ENCODE measurements at regions not wholly inside any gene's neighbourhood (a gene's known extent, or its start where the extent isn't known, plus 50 kb on each side); places are given as distances from the start of the nearest gene placed in this dataset.

GRCh38 chr6:22349051-22349450, 52.2 kb upstream of the PRL start:
- Histone ChIP-seq H3K9me2 (no peaks in the 10 kb centered on the region), H3K4me3 (ENCODE audit: low read depth in 2 of 2, low read length in 1 of 2) (no peak overlapping the region), H3K27ac (ENCODE audit: low read depth in 2 of 2, low read length in 1 of 2) (no peak overlapping the region; a peak in 1 of 4 replicates), H3K4me2 (no peak overlapping the region), H2AFZ (ENCODE audit: low read depth) (no peak overlapping the region), H4K20me1 (ENCODE audit: insufficient read depth) (no peaks in the 10 kb centered on the region), H3K27me3 (ENCODE audit: insufficient read depth) (no peaks in the 10 kb centered on the region), H3K9me3 (no peaks in the 10 kb centered on the region), H3K79me2 (ENCODE audit: insufficient read depth) (no peaks in the 10 kb centered on the region), H3K4me1 (ENCODE audit: control insufficient read depth in 1 of 2, insufficient read depth in 2 of 2, low read depth in 1 of 2, low read length in 1 of 2) (peaks cover 4 to 10% of the 10 kb centered on the region in 2 experiments), H3K36me3 (replicated peaks in 1 of 2; ENCODE audit: control insufficient read depth in 1 of 2, insufficient read depth in 2 of 2, low read length in 1 of 2) (no peaks in the 10 kb centered on the region), H3K9ac (no peak overlapping the region), H3F3A (replicated peaks; ENCODE audit: insufficient read depth) (no peaks in the 10 kb centered on the region)
- POLR2A ChIA-PET = no interaction called here
- DNase-seq = no peak
- no peak for TF ChIP-seq NFIC (IDR thresholded peaks at IDR 0.05; ENCODE audit: borderline replicate concordance)
- no peak for TF ChIP-seq CTCF (IDR thresholded peaks at IDR 0.05)
- TF ChIP-seq PBX3 (IDR thresholded peaks at IDR 0.05) = no peak
- TF ChIP-seq MAX (IDR thresholded peaks at IDR 0.05; ENCODE audit: low read depth) = no peak
- no peak for TF ChIP-seq NRF1 (IDR thresholded peaks at IDR 0.05; ENCODE audit: low read depth, low read length)
- TF ChIP-seq MEF2A (IDR thresholded peaks at IDR 0.05; ENCODE audit: borderline replicate concordance, low read depth) = no peak
- TF ChIP-seq RAD21 (IDR thresholded peaks at IDR 0.05; ENCODE audit: low read length) = no peak
- TF ChIP-seq JUND (IDR thresholded peaks at IDR 0.05) = no peak
- TF ChIP-seq GABPA (IDR thresholded peaks at IDR 0.05; ENCODE audit: low read depth) = no peak
- TF ChIP-seq EZH2phosphoT487 (IDR thresholded peaks at IDR 0.05; ENCODE audit: borderline replicate concordance, low read depth) = no peak
- CTCF ChIA-PET = interaction anchor here (1.4 kb wide), 1 partner anchor 15 kb away, joined by 4 read pairs; no protein-coding TSS in a partner anchor
- WGBS (ENCODE audit: low lambda C conversion rate) = 98% methylated on average over 11 of the region's 13 CpGs

- no peaks in the 10 kb centered on the region for H3K27me3 ChIP-seq (ENCODE audit: insufficient read depth)
- H3F3A ChIP-seq (replicated peaks; ENCODE audit: insufficient read depth) = no peaks in the 10 kb centered on the region
- H3K79me2 ChIP-seq (ENCODE audit: insufficient read depth) = no peaks in the 10 kb centered on the region
- TF ChIP-seq MXI1 (IDR thresholded peaks at IDR 0.05; ENCODE audit: low read depth, low read length) (no peak), MEF2A (IDR thresholded peaks at IDR 0.05; ENCODE audit: borderline replicate concordance, low read depth) (peak; percentile 26; the same call in 1 of the 2 replicates)
- no peak overlapping the region for H3K4me3 ChIP-seq (ENCODE audit: low read depth in 2 of 2, low read length in 1 of 2)
- H3K36me3 ChIP-seq (replicated peaks in 1 of 2; ENCODE audit: control insufficient read depth in 1 of 2, insufficient read depth in 2 of 2, low read length in 1 of 2) = no peaks in the 10 kb centered on the region
- peak overlapping the region in 1 of 2 experiments; percentile 81; a peak in 2 of 4 replicates for H3K27ac ChIP-seq (ENCODE audit: low read depth in 2 of 2, low read length in 1 of 2)
- no peak for DNase-seq
- ChIA-PET CTCF (interaction anchor here (0.6 to 1.4 kb wide), 2 partner anchors 15 to 466 kb away, joined by 3 to 4 read pairs; no protein-coding TSS in a partner anchor), POLR2A (no interaction called here)
- H3K4me1 ChIP-seq (ENCODE audit: control insufficient read depth in 1 of 2, insufficient read depth in 2 of 2, low read depth in 1 of 2, low read length in 1 of 2) = peaks cover 4 to 10% of the 10 kb centered on the region in 2 experiments
- H2AFZ ChIP-seq (ENCODE audit: low read depth) = no peak overlapping the region
- H3K4me2 ChIP-seq = no peak overlapping the region
- H3K9me2 ChIP-seq = no peaks in the 10 kb centered on the region
- H3K9me3 ChIP-seq = no peaks in the 10 kb centered on the region
- H3K9ac ChIP-seq = no peak overlapping the region
- no peaks in the 10 kb centered on the region for H4K20me1 ChIP-seq (ENCODE audit: insufficient read depth)
Measured at GRCh38 chr6:22349528-22349927, 52.7 kb upstream of the PRL start.
